ENCODE measurements at regions not wholly inside any gene's neighbourhood (a gene's known extent, or its start where the extent isn't known, plus 50 kb on each side); places are given as distances from the start of the nearest gene placed in this dataset.

DNA sequence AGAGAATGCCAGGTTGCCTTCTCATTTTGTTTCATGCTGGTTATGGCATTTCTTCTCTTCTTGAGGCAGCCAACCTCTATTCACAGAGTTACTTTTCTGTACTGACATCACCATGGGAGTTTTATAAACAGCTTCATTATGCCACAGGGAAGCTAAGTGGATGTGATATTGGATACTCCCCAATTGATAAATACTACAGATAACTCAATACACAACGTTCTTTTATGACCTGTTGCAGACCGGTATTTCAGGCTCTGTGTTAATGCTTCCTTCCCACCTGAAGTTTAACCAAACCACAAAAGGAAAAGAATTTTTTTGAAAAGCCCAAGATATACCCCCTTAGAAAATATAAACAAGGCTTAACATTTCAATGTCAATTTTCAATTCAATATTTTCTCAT lies 258.3 kb upstream of the SOX11 start:
- TF ChIP-seq, protein P1, sequence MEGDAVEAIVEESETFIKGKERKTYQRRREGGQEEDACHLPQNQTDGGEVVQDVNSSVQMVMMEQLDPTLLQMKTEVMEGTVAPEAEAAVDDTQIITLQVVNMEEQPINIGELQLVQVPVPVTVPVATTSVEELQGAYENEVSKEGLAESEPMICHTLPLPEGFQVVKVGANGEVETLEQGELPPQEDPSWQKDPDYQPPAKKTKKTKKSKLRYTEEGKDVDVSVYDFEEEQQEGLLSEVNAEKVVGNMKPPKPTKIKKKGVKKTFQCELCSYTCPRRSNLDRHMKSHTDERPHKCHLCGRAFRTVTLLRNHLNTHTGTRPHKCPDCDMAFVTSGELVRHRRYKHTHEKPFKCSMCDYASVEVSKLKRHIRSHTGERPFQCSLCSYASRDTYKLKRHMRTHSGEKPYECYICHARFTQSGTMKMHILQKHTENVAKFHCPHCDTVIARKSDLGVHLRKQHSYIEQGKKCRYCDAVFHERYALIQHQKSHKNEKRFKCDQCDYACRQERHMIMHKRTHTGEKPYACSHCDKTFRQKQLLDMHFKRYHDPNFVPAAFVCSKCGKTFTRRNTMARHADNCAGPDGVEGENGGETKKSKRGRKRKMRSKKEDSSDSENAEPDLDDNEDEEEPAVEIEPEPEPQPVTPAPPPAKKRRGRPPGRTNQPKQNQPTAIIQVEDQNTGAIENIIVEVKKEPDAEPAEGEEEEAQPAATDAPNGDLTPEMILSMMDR (IDR thresholded peaks at IDR 0.05) = no peak
- TF ChIP-seq POLR2A (IDR thresholded peaks at IDR 0.05; ENCODE audit: low read depth) (no peak), EP300 (IDR thresholded peaks at IDR 0.05) (no peak)
